ENCODE measurements at regions not wholly inside any gene's neighbourhood (a gene's known extent, or its start where the extent isn't known, plus 50 kb on each side); places are given as distances from the start of the nearest gene placed in this dataset.
"Not testable (repeated sequence)": the region's sequence is repeated elsewhere in the genome, so short reads cannot be mapped to it uniquely, and the experiment has no call there.

GRCh38 chr4:13700858-13701140 lies 73.3 kb upstream of the BOD1L1 start:
- TF ChIP-seq, protein P1, sequence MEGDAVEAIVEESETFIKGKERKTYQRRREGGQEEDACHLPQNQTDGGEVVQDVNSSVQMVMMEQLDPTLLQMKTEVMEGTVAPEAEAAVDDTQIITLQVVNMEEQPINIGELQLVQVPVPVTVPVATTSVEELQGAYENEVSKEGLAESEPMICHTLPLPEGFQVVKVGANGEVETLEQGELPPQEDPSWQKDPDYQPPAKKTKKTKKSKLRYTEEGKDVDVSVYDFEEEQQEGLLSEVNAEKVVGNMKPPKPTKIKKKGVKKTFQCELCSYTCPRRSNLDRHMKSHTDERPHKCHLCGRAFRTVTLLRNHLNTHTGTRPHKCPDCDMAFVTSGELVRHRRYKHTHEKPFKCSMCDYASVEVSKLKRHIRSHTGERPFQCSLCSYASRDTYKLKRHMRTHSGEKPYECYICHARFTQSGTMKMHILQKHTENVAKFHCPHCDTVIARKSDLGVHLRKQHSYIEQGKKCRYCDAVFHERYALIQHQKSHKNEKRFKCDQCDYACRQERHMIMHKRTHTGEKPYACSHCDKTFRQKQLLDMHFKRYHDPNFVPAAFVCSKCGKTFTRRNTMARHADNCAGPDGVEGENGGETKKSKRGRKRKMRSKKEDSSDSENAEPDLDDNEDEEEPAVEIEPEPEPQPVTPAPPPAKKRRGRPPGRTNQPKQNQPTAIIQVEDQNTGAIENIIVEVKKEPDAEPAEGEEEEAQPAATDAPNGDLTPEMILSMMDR (IDR thresholded peaks at IDR 0.05; ENCODE audit: low read length) = not testable (repeated sequence)
- not testable (repeated sequence) for TF ChIP-seq EZH2 (optimal IDR thresholded peaks at IDR 0.05; ENCODE audit: low read depth, low read length)

Data from MM.1S (cell line).